HT1080 (cell line): ENCODE measurements at regions not wholly inside any gene's neighbourhood (a gene's known extent, or its start where the extent isn't known, plus 50 kb on each side); places are given as distances from the start of the nearest gene placed in this dataset.
"Not testable (repeated sequence)": the region's sequence is repeated elsewhere in the genome, so short reads cannot be mapped to it uniquely, and the experiment has no call there.

Experiments
- DNase-seq: peaks from one replicate; pipeline ENCODE4 v3.0.0-alpha.2; 2015; ENCODE audit warnings: low read depth

- not testable (repeated sequence) for DNase-seq
Observed at GRCh38 chr13:63741814-63742101, 2326.1 kb upstream of the PCDH20 start.

GRCh38 chr13:63741029-63741813, 2325.6 kb upstream of the PCDH20 start:
- DNase-seq = no peak

GRCh38 chr13:63739112-63739735, 2323.6 kb upstream of the PCDH20 start:
- DNase-seq = not testable (repeated sequence)

- no peak for DNase-seq
Observed at GRCh38 chr13:63737418-63737817, 2321.8 kb upstream of the PCDH20 start.

- DNase-seq = no peak
Observed at GRCh38 chr13:63731896-63732295, 2316.2 kb upstream of the PCDH20 start.

- DNase-seq = not testable (repeated sequence)
Observed at GRCh38 chr13:63712159-63712558, 2296.5 kb upstream of the PCDH20 start.

GRCh38 chr13:63706751-63707150, 2291.1 kb upstream of the PCDH20 start:
- DNase-seq = no peak

GRCh38 chr13:63704521-63704920, 2288.9 kb upstream of the PCDH20 start:
- no peak for DNase-seq

GRCh38 chr13:63700350-63700749, 2284.7 kb upstream of the PCDH20 start:
- no peak for DNase-seq

- no peak for DNase-seq
Observed at GRCh38 chr13:63699948-63700347, 2284.3 kb upstream of the PCDH20 start.

- DNase-seq = no peak
Observed at GRCh38 chr13:63696055-63696454, 2280.4 kb upstream of the PCDH20 start.

GRCh38 chr13:63693696-63694095, 2278.0 kb upstream of the PCDH20 start:
- DNase-seq = no peak

GRCh38 chr13:63691474-63691873, 2275.8 kb upstream of the PCDH20 start:
- DNase-seq = no peak

GRCh38 chr13:63690672-63691071, 2275.0 kb upstream of the PCDH20 start:
- DNase-seq = no peak

- DNase-seq = no peak
Observed at GRCh38 chr13:63684822-63685221, 2269.2 kb upstream of the PCDH20 start.

- no peak for DNase-seq
Observed at GRCh38 chr13:63680704-63681103, 2265.1 kb upstream of the PCDH20 start.

- no peak for DNase-seq
Observed at GRCh38 chr13:63671296-63671695, 2255.6 kb upstream of the PCDH20 start.

GRCh38 chr13:63651394-63651793, 2235.7 kb upstream of the PCDH20 start:
- DNase-seq = no peak

- no peak for DNase-seq
Observed at GRCh38 chr13:63643543-63643942, 2227.9 kb upstream of the PCDH20 start.

GRCh38 chr13:63636316-63636993, 2220.8 kb upstream of the PCDH20 start:
- DNase-seq = peak; percentile 20

GRCh38 chr13:63632321-63632720, 2216.7 kb upstream of the PCDH20 start:
- DNase-seq = no peak

- DNase-seq = no peak
Observed at GRCh38 chr13:63631006-63631405, 2215.4 kb upstream of the PCDH20 start.

GRCh38 chr13:63629591-63629990, 2213.9 kb upstream of the PCDH20 start:
- no peak for DNase-seq
